ENCODE measurements at regions not wholly inside any gene's neighbourhood (a gene's known extent, or its start where the extent isn't known, plus 50 kb on each side); places are given as distances from the start of the nearest gene placed in this dataset.

- DNase-seq (ENCODE audit: low spot score) (no peak), ATAC-seq (ENCODE audit: low FRiP score) (no peak)
- TF ChIP-seq CTCF (IDR thresholded peaks at IDR 0.05), result no peak
These were observed 528.7 kb upstream of the PLXNA2 start for GRCh38 chr1:208772891-208773290.

GRCh38 chr1:208775841-208776240, 531.7 kb upstream of the PLXNA2 start:
- ATAC-seq (ENCODE audit: low FRiP score) (no peak), DNase-seq (ENCODE audit: low spot score) (no peak)
- no peak for TF ChIP-seq CTCF (IDR thresholded peaks at IDR 0.05)

- no peak for DNase-seq (ENCODE audit: low spot score)
- no peak for TF ChIP-seq CTCF (IDR thresholded peaks at IDR 0.05)
- no peak for ATAC-seq (ENCODE audit: low FRiP score)
These were observed 534.2 kb upstream of the PLXNA2 start for GRCh38 chr1:208778417-208778816.

GRCh38 chr1:208781391-208782045, 537.3 kb upstream of the PLXNA2 start:
- no peak for DNase-seq (ENCODE audit: low spot score)
- TF ChIP-seq CTCF (IDR thresholded peaks at IDR 0.05), result no peak

GRCh38 chr1:208782186-208782585, 538.0 kb upstream of the PLXNA2 start:
- DNase-seq (ENCODE audit: low spot score), result no peak
- ATAC-seq (ENCODE audit: low FRiP score), result no peak
- TF ChIP-seq CTCF (IDR thresholded peaks at IDR 0.05), result no peak

More at GRCh38 chr1:208781391-208782045, 537.3 kb upstream of the PLXNA2 start:
- ATAC-seq (ENCODE audit: low FRiP score), result no peak

- no peak for TF ChIP-seq CTCF (IDR thresholded peaks at IDR 0.05)
- DNase-seq (ENCODE audit: low spot score) (no peak), ATAC-seq (ENCODE audit: low FRiP score) (no peak)
These were observed 541.4 kb upstream of the PLXNA2 start for GRCh38 chr1:208785629-208786028.

GRCh38 chr1:208787219-208787618, 543.0 kb upstream of the PLXNA2 start:
- no peak for DNase-seq (ENCODE audit: low spot score)
- TF ChIP-seq CTCF (IDR thresholded peaks at IDR 0.05), result no peak
- no peak for ATAC-seq (ENCODE audit: low FRiP score)
